PC-9 (cell line): ENCODE measurements at regions not wholly inside any gene's neighbourhood (a gene's known extent, or its start where the extent isn't known, plus 50 kb on each side); places are given as distances from the start of the nearest gene placed in this dataset.

Experiments
- EZH2 ChIP-seq: fragments of 200-600 bp; sonication (generic); IDR thresholded peaks from 2 replicates; pipeline ENCODE4 v1.8.0; 2017; ENCODE audit warnings: antibody characterized with exemption, low read depth
- TF ChIP-seq, protein P1 (sequence below): fragments of 200-600 bp; sonication (generic); conservative IDR thresholded peaks from 2 replicates; pipeline ENCODE4 v1.6.1; 2017; ENCODE audit warnings: mixed run types, antibody characterized with exemption, mild to moderate bottlenecking, moderate library complexity

DNA sequence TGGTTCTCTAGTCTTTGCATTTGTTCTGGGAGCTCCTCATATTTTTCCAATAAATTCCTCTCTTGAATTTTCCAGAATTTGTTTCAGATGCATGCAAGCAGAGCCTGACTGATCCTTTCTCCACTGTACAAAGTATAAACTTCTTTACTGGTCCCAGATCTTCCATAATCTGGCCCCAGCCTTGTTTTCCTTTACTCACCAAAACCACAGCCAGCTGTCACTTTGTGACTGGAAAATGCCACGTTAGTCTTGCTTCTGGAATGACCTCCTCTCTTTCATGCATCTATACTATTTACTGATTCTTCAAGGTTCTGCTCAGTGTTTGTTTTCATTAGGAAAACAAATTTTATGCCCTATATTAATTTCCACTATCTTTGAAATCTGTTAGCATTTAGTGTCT lies 60.4 kb upstream of the SPPL2A start:
- TF ChIP-seq, protein P1, sequence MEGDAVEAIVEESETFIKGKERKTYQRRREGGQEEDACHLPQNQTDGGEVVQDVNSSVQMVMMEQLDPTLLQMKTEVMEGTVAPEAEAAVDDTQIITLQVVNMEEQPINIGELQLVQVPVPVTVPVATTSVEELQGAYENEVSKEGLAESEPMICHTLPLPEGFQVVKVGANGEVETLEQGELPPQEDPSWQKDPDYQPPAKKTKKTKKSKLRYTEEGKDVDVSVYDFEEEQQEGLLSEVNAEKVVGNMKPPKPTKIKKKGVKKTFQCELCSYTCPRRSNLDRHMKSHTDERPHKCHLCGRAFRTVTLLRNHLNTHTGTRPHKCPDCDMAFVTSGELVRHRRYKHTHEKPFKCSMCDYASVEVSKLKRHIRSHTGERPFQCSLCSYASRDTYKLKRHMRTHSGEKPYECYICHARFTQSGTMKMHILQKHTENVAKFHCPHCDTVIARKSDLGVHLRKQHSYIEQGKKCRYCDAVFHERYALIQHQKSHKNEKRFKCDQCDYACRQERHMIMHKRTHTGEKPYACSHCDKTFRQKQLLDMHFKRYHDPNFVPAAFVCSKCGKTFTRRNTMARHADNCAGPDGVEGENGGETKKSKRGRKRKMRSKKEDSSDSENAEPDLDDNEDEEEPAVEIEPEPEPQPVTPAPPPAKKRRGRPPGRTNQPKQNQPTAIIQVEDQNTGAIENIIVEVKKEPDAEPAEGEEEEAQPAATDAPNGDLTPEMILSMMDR: no peak
- no peak for TF ChIP-seq EZH2
